ENCODE measurements at regions not wholly inside any gene's neighbourhood (a gene's known extent, or its start where the extent isn't known, plus 50 kb on each side); places are given as distances from the start of the nearest gene placed in this dataset.
"Not testable (repeated sequence)": the region's sequence is repeated elsewhere in the genome, so short reads cannot be mapped to it uniquely, and the experiment has no call there.

DNA sequence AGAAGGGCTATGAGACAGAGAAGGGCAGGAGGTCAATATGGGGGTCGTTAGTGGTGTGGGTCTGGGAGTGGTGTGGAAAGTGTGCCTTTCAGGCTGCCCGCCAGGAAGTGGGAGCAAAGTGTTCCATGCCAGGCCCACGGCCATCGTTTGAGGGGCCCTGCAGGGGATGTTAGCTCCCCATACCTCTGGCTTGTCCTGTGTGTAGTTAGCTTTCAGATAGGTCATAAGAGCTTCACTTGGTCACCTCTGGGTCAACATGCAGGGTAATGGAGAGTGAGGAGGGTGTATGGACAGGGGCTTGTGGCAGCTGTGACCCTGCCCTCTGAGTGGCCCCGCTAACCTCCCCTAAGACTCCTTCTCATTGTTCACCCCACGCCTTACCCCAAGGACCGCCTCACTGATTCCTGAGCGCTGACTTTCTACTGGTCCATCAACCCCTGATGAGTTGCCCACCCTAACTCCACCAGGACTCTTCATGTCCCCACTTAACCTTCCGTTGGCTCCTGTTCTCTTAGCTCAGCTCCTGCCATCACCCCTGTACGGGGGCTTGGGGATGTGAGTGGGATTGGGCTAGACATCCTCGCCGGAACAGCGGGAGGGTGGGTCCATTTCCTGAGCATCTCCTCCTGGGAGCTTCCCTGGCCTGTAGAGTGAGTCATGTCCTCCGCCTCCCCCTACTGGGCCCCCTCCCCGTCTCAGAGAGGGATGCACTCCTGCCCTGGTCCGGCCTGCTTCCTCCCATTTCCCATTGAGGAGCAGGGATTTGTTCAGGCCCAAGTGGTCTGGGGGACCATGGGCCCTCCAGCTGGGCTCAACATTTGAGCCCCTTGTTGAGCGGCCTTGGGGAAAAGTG, 125.7 kb downstream of the FGF18 start:
- in situ Hi-C loops (cut with HindIII; ENCODE audit: low pct_unique_long_range_greater_than_20kb, low sequenced_read_pairs): no loop called here
- no peak for DNase-seq (ENCODE audit: low read depth, low spot score)
- TF ChIP-seq, protein P1, sequence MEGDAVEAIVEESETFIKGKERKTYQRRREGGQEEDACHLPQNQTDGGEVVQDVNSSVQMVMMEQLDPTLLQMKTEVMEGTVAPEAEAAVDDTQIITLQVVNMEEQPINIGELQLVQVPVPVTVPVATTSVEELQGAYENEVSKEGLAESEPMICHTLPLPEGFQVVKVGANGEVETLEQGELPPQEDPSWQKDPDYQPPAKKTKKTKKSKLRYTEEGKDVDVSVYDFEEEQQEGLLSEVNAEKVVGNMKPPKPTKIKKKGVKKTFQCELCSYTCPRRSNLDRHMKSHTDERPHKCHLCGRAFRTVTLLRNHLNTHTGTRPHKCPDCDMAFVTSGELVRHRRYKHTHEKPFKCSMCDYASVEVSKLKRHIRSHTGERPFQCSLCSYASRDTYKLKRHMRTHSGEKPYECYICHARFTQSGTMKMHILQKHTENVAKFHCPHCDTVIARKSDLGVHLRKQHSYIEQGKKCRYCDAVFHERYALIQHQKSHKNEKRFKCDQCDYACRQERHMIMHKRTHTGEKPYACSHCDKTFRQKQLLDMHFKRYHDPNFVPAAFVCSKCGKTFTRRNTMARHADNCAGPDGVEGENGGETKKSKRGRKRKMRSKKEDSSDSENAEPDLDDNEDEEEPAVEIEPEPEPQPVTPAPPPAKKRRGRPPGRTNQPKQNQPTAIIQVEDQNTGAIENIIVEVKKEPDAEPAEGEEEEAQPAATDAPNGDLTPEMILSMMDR (IDR thresholded peaks at IDR 0.05): no peak
- TF ChIP-seq POLR2AphosphoS5 (IDR thresholded peaks at IDR 0.05; ENCODE audit: low read depth, low read length): no peak
- TF ChIP-seq, protein P2, sequence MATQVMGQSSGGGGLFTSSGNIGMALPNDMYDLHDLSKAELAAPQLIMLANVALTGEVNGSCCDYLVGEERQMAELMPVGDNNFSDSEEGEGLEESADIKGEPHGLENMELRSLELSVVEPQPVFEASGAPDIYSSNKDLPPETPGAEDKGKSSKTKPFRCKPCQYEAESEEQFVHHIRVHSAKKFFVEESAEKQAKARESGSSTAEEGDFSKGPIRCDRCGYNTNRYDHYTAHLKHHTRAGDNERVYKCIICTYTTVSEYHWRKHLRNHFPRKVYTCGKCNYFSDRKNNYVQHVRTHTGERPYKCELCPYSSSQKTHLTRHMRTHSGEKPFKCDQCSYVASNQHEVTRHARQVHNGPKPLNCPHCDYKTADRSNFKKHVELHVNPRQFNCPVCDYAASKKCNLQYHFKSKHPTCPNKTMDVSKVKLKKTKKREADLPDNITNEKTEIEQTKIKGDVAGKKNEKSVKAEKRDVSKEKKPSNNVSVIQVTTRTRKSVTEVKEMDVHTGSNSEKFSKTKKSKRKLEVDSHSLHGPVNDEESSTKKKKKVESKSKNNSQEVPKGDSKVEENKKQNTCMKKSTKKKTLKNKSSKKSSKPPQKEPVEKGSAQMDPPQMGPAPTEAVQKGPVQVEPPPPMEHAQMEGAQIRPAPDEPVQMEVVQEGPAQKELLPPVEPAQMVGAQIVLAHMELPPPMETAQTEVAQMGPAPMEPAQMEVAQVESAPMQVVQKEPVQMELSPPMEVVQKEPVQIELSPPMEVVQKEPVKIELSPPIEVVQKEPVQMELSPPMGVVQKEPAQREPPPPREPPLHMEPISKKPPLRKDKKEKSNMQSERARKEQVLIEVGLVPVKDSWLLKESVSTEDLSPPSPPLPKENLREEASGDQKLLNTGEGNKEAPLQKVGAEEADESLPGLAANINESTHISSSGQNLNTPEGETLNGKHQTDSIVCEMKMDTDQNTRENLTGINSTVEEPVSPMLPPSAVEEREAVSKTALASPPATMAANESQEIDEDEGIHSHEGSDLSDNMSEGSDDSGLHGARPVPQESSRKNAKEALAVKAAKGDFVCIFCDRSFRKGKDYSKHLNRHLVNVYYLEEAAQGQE (IDR thresholded peaks at IDR 0.05; ENCODE audit: insufficient read depth in 1 of 2, low read depth in 2 of 2, low read length in 1 of 2): no peak
- no peak for TF ChIP-seq SIN3A (IDR thresholded peaks at IDR 0.05; ENCODE audit: borderline replicate concordance, insufficient read depth, low read depth, low read length)
- TF ChIP-seq TCF7L2 (IDR thresholded peaks at IDR 0.05; ENCODE audit: low read depth, low read length): no peak
- Histone ChIP-seq H3K4me3 (ENCODE audit: low read depth in 2 of 2, low read length in 2 of 2) (no peak overlapping the region), H3K27ac (ENCODE audit: low read length) (no peak overlapping the region), H3K27me3 (ENCODE audit: control insufficient read depth, insufficient read depth, low read length) (no peaks in the 10 kb centered on the region), H3K36me3 (ENCODE audit: control insufficient read depth, insufficient read depth, low read length) (no peaks in the 10 kb centered on the region), H3K4me1 (ENCODE audit: control insufficient read depth, insufficient read depth, low read length) (no peaks in the 10 kb centered on the region), H3K9me3 (ENCODE audit: control insufficient read depth, insufficient read depth, low read depth, low read length) (no peaks in the 10 kb centered on the region)
- CTCF ChIA-PET: no interaction called here
- BruUV-seq (replicated peaks): no TSS peak
- intact Hi-C loops (cut with micrococcal nuclease; ENCODE audit: unreplicated experiment): no loop called here
- peak; percentile 52; the same call in 1 of the 2 replicates for ATAC-seq
- POLR2A ChIA-PET: no interaction called here

DNA sequence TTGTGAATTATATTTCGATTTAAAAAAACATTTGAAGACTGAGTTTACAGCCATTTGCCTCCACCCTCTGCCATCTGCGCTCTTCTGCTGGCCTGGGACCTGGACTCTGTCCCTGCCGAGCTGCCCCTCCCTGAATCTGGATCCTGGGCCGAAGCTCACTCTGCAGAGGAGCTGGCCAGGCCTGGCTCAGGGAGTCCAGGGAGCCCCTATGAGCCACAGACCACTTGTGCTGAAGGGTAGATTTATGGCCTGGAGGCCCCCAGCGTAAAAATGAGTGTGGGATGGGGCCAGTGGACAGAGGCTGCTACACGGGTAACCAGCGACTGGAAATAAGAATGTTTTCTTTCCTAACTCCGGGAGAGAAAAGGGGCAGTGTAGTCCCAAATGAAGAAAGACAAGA, 129.8 kb downstream of the FGF18 start:
- Histone ChIP-seq H3K9me3 (ENCODE audit: control insufficient read depth, insufficient read depth, low read depth, low read length) (no peaks in the 10 kb centered on the region), H3K4me1 (ENCODE audit: control insufficient read depth, insufficient read depth, low read length) (no peaks in the 10 kb centered on the region), H3K27ac (ENCODE audit: low read length) (no peak overlapping the region), H3K4me3 (ENCODE audit: low read depth in 2 of 2, low read length in 2 of 2) (no peak overlapping the region), H3K27me3 (ENCODE audit: control insufficient read depth, insufficient read depth, low read length) (no peaks in the 10 kb centered on the region), H3K36me3 (ENCODE audit: control insufficient read depth, insufficient read depth, low read length) (no peaks in the 10 kb centered on the region)
- POLR2A ChIA-PET: no interaction called here
- in situ Hi-C loops (cut with HindIII; ENCODE audit: low pct_unique_long_range_greater_than_20kb, low sequenced_read_pairs) (no loop called here), intact Hi-C loops (cut with micrococcal nuclease; ENCODE audit: unreplicated experiment) (no loop called here)
- no peak for ATAC-seq
- no peak for TF ChIP-seq SIN3A (IDR thresholded peaks at IDR 0.05; ENCODE audit: borderline replicate concordance, insufficient read depth, low read depth, low read length)
- TF ChIP-seq POLR2AphosphoS5 (IDR thresholded peaks at IDR 0.05; ENCODE audit: low read depth, low read length): no peak
- no TSS peak for BruUV-seq (replicated peaks)
- DNase-seq (ENCODE audit: low read depth, low spot score): no peak
- CTCF ChIA-PET: no interaction called here

DNA sequence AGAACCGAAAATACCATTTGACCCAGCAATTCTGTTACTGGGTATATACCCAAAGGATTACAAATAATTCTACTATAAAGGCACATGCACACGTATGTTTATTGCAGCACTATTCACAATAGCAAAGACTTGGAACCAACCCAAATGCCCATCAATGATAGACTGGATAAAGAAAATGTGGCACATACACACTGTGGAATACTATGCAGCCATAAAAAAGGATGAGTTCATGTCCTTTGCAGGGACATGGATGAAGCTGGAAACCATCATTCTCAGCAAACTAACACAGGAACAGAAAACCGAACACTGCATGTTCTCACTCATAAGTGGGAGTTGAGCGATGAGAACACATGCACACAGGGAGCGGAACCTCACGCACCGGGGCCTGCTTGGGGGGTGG, 134.4 kb downstream of the FGF18 start:
- H3K4me1 ChIP-seq (ENCODE audit: control insufficient read depth, insufficient read depth, low read length); in situ Hi-C loops (cut with HindIII; ENCODE audit: low pct_unique_long_range_greater_than_20kb, low sequenced_read_pairs); DNase-seq (ENCODE audit: low read depth, low spot score); intact Hi-C loops (cut with micrococcal nuclease; ENCODE audit: unreplicated experiment); CTCF ChIA-PET; H3K9me3 ChIP-seq (ENCODE audit: control insufficient read depth, insufficient read depth, low read depth, low read length); H3K36me3 ChIP-seq (ENCODE audit: control insufficient read depth, insufficient read depth, low read length); H3K27me3 ChIP-seq (ENCODE audit: control insufficient read depth, insufficient read depth, low read length); ATAC-seq; BruUV-seq (replicated peaks); POLR2A ChIA-PET; H3K27ac ChIP-seq (ENCODE audit: low read length); H3K4me3 ChIP-seq (ENCODE audit: low read depth in 2 of 2, low read length in 2 of 2): not testable (repeated sequence)

Measured in Panc1 (cell line).